PC-3 (cell line): ENCODE measurements at regions not wholly inside any gene's neighbourhood (a gene's known extent, or its start where the extent isn't known, plus 50 kb on each side); places are given as distances from the start of the nearest gene placed in this dataset.

ENCODE experiments used
- ATAC-seq: fragments of 200-7000 bp; cut with Tn5 transposase; 2 replicates; pipeline ENCODE4 v1.9.1; 2020; ENCODE audit warnings: mild to moderate bottlenecking, moderate library complexity
- BruUV-seq: library from RNA; stranded (reverse); fragments of 400-500 nt; replicated peaks from 2 replicates; lab custom pipeline; 2021; lab: Mats Ljungman, UMichigan
- CTCF ChIA-PET: fragments of 300-600 bp; sonication (Branson Sonifier 250); formaldehyde crosslinking; loops from one replicate; lab custom pipeline; 2022; ENCODE audit warnings: antibody characterized with exemption; lab: Charles Lee
- POLR2A ChIA-PET: fragments of 300-600 bp; sonication (Branson Sonifier 250); formaldehyde crosslinking; loops from one replicate; lab custom pipeline; 2022; ENCODE audit warnings: antibody characterized with exemption; ENCODE audit not compliant: unreplicated experiment; lab: Charles Lee
- DNase-seq: peaks from one replicate; pipeline ENCODE4 v3.0.0-alpha.2; 2015
- H2AFZ ChIP-seq: fragments of 300-600 bp; sonication (generic); 2 replicates; pipeline ENCODE4 v1.6.0; 2016; ENCODE audit warnings: antibody characterized with exemption, low read length
- H3F3A ChIP-seq: fragments of 300-600 bp; sonication (generic); one replicate; pipeline ENCODE4 v1.6.0; 2017; ENCODE audit warnings: antibody characterized with exemption, low read length, control low read depth, mild to moderate bottlenecking; ENCODE audit not compliant: unreplicated experiment
- H3K27ac ChIP-seq: fragments of 300-600 bp; sonication (generic); 2 replicates; pipeline ENCODE4 v1.5.1; 2016; ENCODE audit warnings: mild to moderate bottlenecking, low read length
- H3K27me3 ChIP-seq: fragments of 300-600 bp; sonication (generic); 2 replicates; pipeline ENCODE4 v1.6.1; 2016; ENCODE audit warnings: low read length, mixed read lengths
- H3K36me3 ChIP-seq: fragments of 300-600 bp; sonication (generic); 2 replicates; pipeline ENCODE4 v1.6.1; 2016; ENCODE audit warnings: low read depth, mixed run types, low read length, mixed read lengths
- H3K4me1 ChIP-seq: fragments of 300-600 bp; sonication (generic); 2 replicates; pipeline ENCODE4 v1.5.1; 2016; ENCODE audit warnings: low read length; ENCODE audit not compliant: insufficient read depth
- H3K4me2 ChIP-seq: fragments of 300-600 bp; sonication (generic); 2 replicates; pipeline ENCODE4 v1.6.0; 2016; ENCODE audit warnings: low read length
- H3K4me3 ChIP-seq: fragments of 300-600 bp; sonication (generic); 2 replicates; pipeline ENCODE4 v1.5.1; 2016; ENCODE audit warnings: mild to moderate bottlenecking, low read length, mixed read lengths
- H3K79me2 ChIP-seq: fragments of 300-600 bp; sonication (generic); 2 replicates; pipeline ENCODE4 v1.6.1; 2017; ENCODE audit warnings: low read length, mixed read lengths
- H3K9ac ChIP-seq: fragments of 300-600 bp; sonication (generic); 2 replicates; pipeline ENCODE4 v1.6.0; 2016; ENCODE audit warnings: mild to moderate bottlenecking, low read length
- H3K9me2 ChIP-seq: fragments of 300-600 bp; sonication (generic); replicated peaks from 2 replicates; pipeline ENCODE4 v1.6.1; 2016; ENCODE audit warnings: mixed run types, low read length, mixed read lengths
- H3K9me3 ChIP-seq: fragments of 300-600 bp; sonication (generic); 2 replicates; pipeline ENCODE4 v1.6.1; 2016; ENCODE audit warnings: low read length, mixed read lengths
- H4K20me1 ChIP-seq: fragments of 300-600 bp; sonication (generic); 2 replicates; pipeline ENCODE4 v1.6.1; 2016; ENCODE audit warnings: low read length, mixed read lengths
- CTCF ChIP-seq: fragments of 300-600 bp; sonication (generic); conservative IDR thresholded peaks from 2 replicates; pipeline ENCODE4 v1.5.1; 2017; ENCODE audit warnings: antibody characterized with exemption, low read depth, mild to moderate bottlenecking, low read length
- EZH2 ChIP-seq: fragments of 300-600 bp; sonication (generic); IDR thresholded peaks from one replicate; pipeline ENCODE4 v1.6.1; 2017; ENCODE audit warnings: antibody characterized with exemption, mild to moderate bottlenecking, low read length; ENCODE audit not compliant: unreplicated experiment
- EZH2phosphoT487 ChIP-seq: fragments of 300-600 bp; sonication (generic); IDR thresholded peaks from 2 replicates; pipeline ENCODE4 v1.6.1; 2018; ENCODE audit warnings: mild to moderate bottlenecking, antibody characterized with exemption, low read length, borderline replicate concordance
- intact Hi-C: fragments of 100-400 bp; cut with micrococcal nuclease; formaldehyde crosslinking; loops from 2 replicates; pipeline ENCODE4 v1.9.0; 2023

- DNase-seq, result no peak
- H3K4me3 ChIP-seq, result no peak overlapping the region
- intact Hi-C loops, result loop anchor here (10.0 kb wide), 1 partner anchor 58 kb away; no protein-coding TSS in a partner anchor
- ChIA-PET CTCF (no interaction called here), POLR2A (no interaction called here)
- TF ChIP-seq CTCF, result no peak
- TF ChIP-seq EZH2, result no peak
- TF ChIP-seq EZH2phosphoT487, result no peak
- H4K20me1 ChIP-seq, result no peaks in the 10 kb centered on the region
- no peaks in the 10 kb centered on the region for H3K9me3 ChIP-seq
- no peak overlapping the region for H2AFZ ChIP-seq
- H3K4me2 ChIP-seq, result no peak overlapping the region
- H3F3A ChIP-seq, result no peaks in the 10 kb centered on the region
- no peaks in the 10 kb centered on the region for H3K4me1 ChIP-seq
- no peaks in the 10 kb centered on the region for H3K36me3 ChIP-seq
- no peaks in the 10 kb centered on the region for H3K27me3 ChIP-seq
- H3K79me2 ChIP-seq, result no peaks in the 10 kb centered on the region
- no peaks in the 10 kb centered on the region for H3K9me2 ChIP-seq
- H3K9ac ChIP-seq, result no peak overlapping the region
- no peak overlapping the region for H3K27ac ChIP-seq
- ATAC-seq, result no peak
- BruUV-seq, result no TSS peak
These were observed 1251.4 kb downstream of the ROBO1 start for GRCh38 chr3:78516437-78516836.

- Histone ChIP-seq H3K9me3 (no peaks in the 10 kb centered on the region), H3K27ac (no peak overlapping the region), H3F3A (no peaks in the 10 kb centered on the region), H2AFZ (no peak overlapping the region), H3K9me2 (no peaks in the 10 kb centered on the region), H3K79me2 (no peaks in the 10 kb centered on the region), H3K4me1 (no peaks in the 10 kb centered on the region), H3K36me3 (no peaks in the 10 kb centered on the region), H3K4me2 (no peak overlapping the region), H3K27me3 (no peaks in the 10 kb centered on the region), H3K9ac (no peak overlapping the region), H3K4me3 (no peak overlapping the region), H4K20me1 (no peaks in the 10 kb centered on the region)
- ChIA-PET POLR2A (no interaction called here), CTCF (no interaction called here)
- no peak for ATAC-seq
- no TSS peak for BruUV-seq
- no peak for DNase-seq
- intact Hi-C loops, result loop anchor here (10.0 kb wide), 1 partner anchor 58 kb away; no protein-coding TSS in a partner anchor
- TF ChIP-seq EZH2phosphoT487 (no peak), EZH2 (no peak), CTCF (no peak)
These were observed 1250.9 kb downstream of the ROBO1 start for GRCh38 chr3:78516937-78517336.

GRCh38 chr3:78517965-78518364 lies 1249.8 kb downstream of the ROBO1 start:
- Histone ChIP-seq H3K79me2 (no peaks in the 10 kb centered on the region), H3K27ac (no peak overlapping the region), H3K36me3 (no peaks in the 10 kb centered on the region), H3K27me3 (no peaks in the 10 kb centered on the region), H3K4me2 (no peak overlapping the region), H4K20me1 (no peaks in the 10 kb centered on the region), H3K9me3 (no peaks in the 10 kb centered on the region), H3F3A (no peaks in the 10 kb centered on the region), H3K9ac (no peak overlapping the region), H2AFZ (no peak overlapping the region), H3K9me2 (no peaks in the 10 kb centered on the region), H3K4me3 (no peak overlapping the region), H3K4me1 (no peaks in the 10 kb centered on the region)
- no peak for DNase-seq
- ChIA-PET CTCF (no interaction called here), POLR2A (no interaction called here)
- ATAC-seq, result no peak
- intact Hi-C loops, result loop anchor here (10.0 kb wide), 1 partner anchor 57 kb away; no protein-coding TSS in a partner anchor
- BruUV-seq, result no TSS peak
- TF ChIP-seq CTCF, result no peak
- no peak for TF ChIP-seq EZH2
- no peak for TF ChIP-seq EZH2phosphoT487
